H9 (cell line): ENCODE measurements at regions not wholly inside any gene's neighbourhood (a gene's known extent, or its start where the extent isn't known, plus 50 kb on each side); places are given as distances from the start of the nearest gene placed in this dataset.
A peak's percentile ranks its signal among the peaks of the same experiment; 100 is the strongest.

Experiments used
- DNase-seq: peaks from one replicate; pipeline ENCODE4 v3.0.0-alpha.2; 2017
- H2AFZ ChIP-seq: one replicate; pipeline ENCODE4 v1.6.1; 2013; ENCODE audit warnings: mild to moderate bottlenecking, low read length, control low read depth, moderate library complexity
- H2AK5ac ChIP-seq: 2 replicates; pipeline ENCODE4 v1.6.1; 2013; ENCODE audit warnings: low read length, control low read depth, mixed read lengths; ENCODE audit not compliant: insufficient read length
- H2BK120ac ChIP-seq: one replicate; pipeline ENCODE4 v1.6.1; 2013; ENCODE audit warnings: low read depth, mild to moderate bottlenecking, low read length, control low read depth, inconsistent platforms; ENCODE audit not compliant: poor library complexity, severe bottlenecking
- H2BK12ac ChIP-seq: 2 replicates; pipeline ENCODE4 v1.6.1; 2013; ENCODE audit warnings: low read length, control low read depth, mixed read lengths, low read depth; ENCODE audit not compliant: insufficient read length
- H2BK15ac ChIP-seq: 2 replicates; pipeline ENCODE4 v1.6.1; 2013; ENCODE audit warnings: low read depth, low read length, control low read depth
- H2BK20ac ChIP-seq: one replicate; pipeline ENCODE4 v1.6.1; 2013; ENCODE audit warnings: low read depth, mild to moderate bottlenecking, low read length, control low read depth, inconsistent platforms; ENCODE audit not compliant: poor library complexity, severe bottlenecking
- H2BK5ac ChIP-seq: 2 replicates; pipeline ENCODE4 v1.6.1; 2013; ENCODE audit warnings: low read length, control low read depth, mixed read lengths; ENCODE audit not compliant: insufficient read length
- H3K14ac ChIP-seq: 2 replicates; pipeline ENCODE4 v1.6.1; 2013; ENCODE audit warnings: low read length, control low read depth; ENCODE audit not compliant: insufficient read depth
- H3K18ac ChIP-seq: 2 replicates; pipeline ENCODE4 v1.6.1; 2013; ENCODE audit warnings: low read depth, mild to moderate bottlenecking, mixed read lengths, low read length, control low read depth; ENCODE audit not compliant: insufficient read length
- H3K23ac ChIP-seq: 2 replicates; pipeline ENCODE4 v1.6.1; 2013; ENCODE audit warnings: low read length, control low read depth, mixed read lengths, low read depth; ENCODE audit not compliant: insufficient read length
- H3K23me2 ChIP-seq: 2 replicates; pipeline ENCODE4 v1.6.1; 2013; ENCODE audit warnings: low read depth, mild to moderate bottlenecking, mixed read lengths, low read length, control low read depth; ENCODE audit not compliant: insufficient read length, poor library complexity, severe bottlenecking
- H3K27ac ChIP-seq: 2 replicates; pipeline ENCODE4 v1.5.1; 2013; ENCODE audit warnings: low read length, control low read depth, mixed read lengths, low read depth; ENCODE audit not compliant: insufficient read length
- H3K27me3 ChIP-seq: 2 replicates; pipeline ENCODE4 v1.6.1; 2013; ENCODE audit warnings: low read length, control low read depth, inconsistent platforms; ENCODE audit not compliant: insufficient read depth
- H3K4ac ChIP-seq: 2 replicates; pipeline ENCODE4 v1.6.1; 2013; ENCODE audit warnings: low read depth, mild to moderate bottlenecking, control low read depth, inconsistent platforms, low read length, moderate library complexity
- H3K4me1 ChIP-seq: 2 replicates; pipeline ENCODE4 v1.6.1; 2013; ENCODE audit warnings: low read length, control low read depth, inconsistent platforms; ENCODE audit not compliant: insufficient read depth
- H3K4me2 ChIP-seq: 2 replicates; pipeline ENCODE4 v1.6.1; 2013; ENCODE audit warnings: low read length, control low read depth, mixed read lengths; ENCODE audit not compliant: insufficient read length, insufficient read depth
- H3K56ac ChIP-seq: 2 replicates; pipeline ENCODE4 v1.6.1; 2013; ENCODE audit warnings: low read depth, mild to moderate bottlenecking, mixed read lengths, low read length, control low read depth; ENCODE audit not compliant: insufficient read length
- H3K79me1 ChIP-seq: 2 replicates; pipeline ENCODE4 v1.6.1; 2013; ENCODE audit warnings: low read depth, mild to moderate bottlenecking, moderate library complexity, low read length, control low read depth, inconsistent platforms; ENCODE audit not compliant: insufficient read depth, poor library complexity, severe bottlenecking
- H3K79me2 ChIP-seq: 2 replicates; pipeline ENCODE4 v1.6.1; 2013; ENCODE audit warnings: low read length, control low read depth, inconsistent platforms; ENCODE audit not compliant: insufficient read depth
- H3K9ac ChIP-seq: 2 replicates; pipeline ENCODE4 v1.6.1; 2013; ENCODE audit warnings: low read length, control low read depth, mixed read lengths; ENCODE audit not compliant: insufficient read length; ENCODE audit errors: extremely low read depth
- H3K9me3 ChIP-seq: one replicate; pipeline ENCODE4 v1.6.1; 2013; ENCODE audit warnings: low read depth, low read length, inconsistent platforms; ENCODE audit not compliant: control insufficient read depth
- H3T11ph ChIP-seq: one replicate; pipeline ENCODE4 v1.6.1; 2013; ENCODE audit warnings: mild to moderate bottlenecking, low read length, control low read depth, inconsistent platforms
- H4K20me1 ChIP-seq: one replicate; pipeline ENCODE4 v1.6.1; 2013; ENCODE audit not compliant: control insufficient read depth, insufficient read length, insufficient read depth
- H4K5ac ChIP-seq: 2 replicates; pipeline ENCODE4 v1.6.1; 2013; ENCODE audit warnings: low read depth, mild to moderate bottlenecking, mixed read lengths, low read length, control low read depth; ENCODE audit not compliant: insufficient read length
- H4K8ac ChIP-seq: replicated peaks from 2 replicates; pipeline ENCODE4 v1.6.1; 2013; ENCODE audit warnings: low read length, control low read depth, mixed read lengths, low read depth; ENCODE audit not compliant: insufficient read length
- H4K91ac ChIP-seq: 2 replicates; pipeline ENCODE4 v1.6.1; 2013; ENCODE audit warnings: low read depth, mild to moderate bottlenecking, moderate library complexity, mixed read lengths, low read length, control low read depth; ENCODE audit not compliant: insufficient read length
- H3K27ac Mint-ChIP-seq, 3 experiments: 2 replicates in 2 of 3; 3 replicates in 1 of 3; pipeline ENCODE4 v1.8.0; 2020 to 2021; ENCODE audit warnings: mixed read lengths in 3 of 3, mild to moderate bottlenecking in 1 of 3, moderate library complexity in 1 of 3
- H3K27me3 Mint-ChIP-seq: 2 replicates; pipeline ENCODE4 v1.8.0; 2021; ENCODE audit warnings: low read depth, mild to moderate bottlenecking, moderate library complexity, mixed read lengths
- H3K36me3 Mint-ChIP-seq, 3 experiments: 2 replicates in 2 of 3; 3 replicates in 1 of 3; pipeline ENCODE4 v1.8.0; 2020 to 2021; ENCODE audit warnings: low read depth in 3 of 3, mixed read lengths in 3 of 3; ENCODE audit not compliant: insufficient read depth in 1 of 3
- H3K4me1 Mint-ChIP-seq, 2 experiments: 2 replicates each; pipeline ENCODE4 v1.8.0; 2020; ENCODE audit warnings: mixed read lengths in 2 of 2
- H3K4me3 Mint-ChIP-seq, 2 experiments: 2 replicates in 1 of 2; 3 replicates in 1 of 2; pipeline ENCODE4 v1.8.0; 2020 to 2021; ENCODE audit warnings: mild to moderate bottlenecking in 2 of 2, mixed read lengths in 2 of 2, moderate library complexity in 1 of 2
- H3K9me3 Mint-ChIP-seq, 2 experiments: 2 replicates in 1 of 2; 3 replicates in 1 of 2; pipeline ENCODE4 v1.8.0; 2020; ENCODE audit warnings: mild to moderate bottlenecking in 2 of 2, mixed read lengths in 2 of 2, moderate library complexity in 1 of 2
- CTCF ChIP-seq: fragments of 200-600 bp; sonication (generic); conservative IDR thresholded peaks from 3 replicates; pipeline ENCODE4 v1.8.0; 2021; ENCODE audit warnings: antibody characterized with exemption, mild to moderate bottlenecking
- WGBS: extraction: QIAGEN DNeasy Blood & Tissue Kit; methylation state at CpG from one replicate; pipeline ENCODE4 v1.1.7; 2013; ENCODE audit warnings: missing lambda C conversion rate, low lambda C conversion rate, mixed read lengths; ENCODE audit not compliant: insufficient read length; ENCODE audit errors: extremely low coverage; 5-methylcytosine and 5-hydroxymethylcytosine counted together

DNA sequence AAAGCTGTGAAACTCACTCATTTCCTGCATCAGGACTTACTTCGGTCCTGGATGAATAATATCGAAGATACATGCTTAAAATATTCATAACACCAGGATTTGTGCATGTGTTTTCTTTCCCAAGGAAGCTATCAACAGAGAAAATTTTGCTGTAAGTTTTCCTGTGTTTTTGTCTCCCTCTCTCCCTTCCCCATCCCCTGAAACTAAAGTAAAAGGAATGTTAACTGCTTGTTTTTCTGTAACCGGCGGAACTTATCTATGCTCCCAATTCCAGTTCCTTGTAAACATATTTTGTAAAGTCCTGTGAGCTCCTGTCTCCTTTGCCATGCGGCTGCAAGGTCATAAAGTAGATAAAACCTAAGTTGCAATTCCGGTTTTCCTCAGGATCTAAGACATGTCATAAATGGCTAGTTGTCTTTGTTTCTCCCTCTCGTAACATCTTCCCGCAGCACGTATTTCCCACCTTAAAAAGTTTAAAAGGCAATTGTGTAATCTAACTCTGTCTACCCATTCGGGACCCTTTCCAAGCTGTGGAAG, 79.0 kb upstream of the POM121L12 start:
- H3K36me3 Mint-ChIP-seq: no peaks in the 10 kb centered on the region; a peak in 2 of 7 replicates

More for the DNA sequence above, 79.0 kb upstream of the POM121L12 start:
- no peak overlapping the region for H3K56ac ChIP-seq
- Mint-ChIP-seq H3K27me3 (no peaks in the 10 kb centered on the region), H3K9me3 (no peaks in the 10 kb centered on the region), H3K4me3 (no peak overlapping the region), H3K4me1 (peaks cover 28 to 31% of the 10 kb centered on the region in 2 experiments), H3K27ac (peak overlapping the region in 1 of 3 experiments; percentile 52; a peak in 2 of 7 replicates)
- no peak overlapping the region for H3K18ac ChIP-seq
- no CpG with 5 or more reads among the region's 10 CpGs for WGBS
- TF ChIP-seq CTCF: no peak
- no peaks in the 10 kb centered on the region for H3K27me3 ChIP-seq
- H2BK5ac ChIP-seq: no peak overlapping the region
- no peaks in the 10 kb centered on the region for H4K20me1 ChIP-seq
- no peak overlapping the region for H2BK12ac ChIP-seq
- no peak overlapping the region for H4K8ac ChIP-seq
- H3K4ac ChIP-seq: no peak overlapping the region
- DNase-seq: no peak
- H3K23me2 ChIP-seq: no peaks in the 10 kb centered on the region
- no peak overlapping the region for H3K9ac ChIP-seq
- no peak overlapping the region for H3K23ac ChIP-seq
- no peaks in the 10 kb centered on the region for H3K79me2 ChIP-seq
- H3K4me2 ChIP-seq: no peak overlapping the region
- H2AK5ac ChIP-seq: no peak overlapping the region
- H3K4me1 ChIP-seq: no peaks in the 10 kb centered on the region; the same call in 1 of the 2 replicates
- no peak overlapping the region for H2BK120ac ChIP-seq
- no peak overlapping the region for H3K27ac ChIP-seq
- peak overlapping the region; percentile 78 for H2AFZ ChIP-seq
- H2BK15ac ChIP-seq: no peak overlapping the region
- H3K9me3 ChIP-seq: no peaks in the 10 kb centered on the region
- no peak overlapping the region for H4K91ac ChIP-seq
- no peak overlapping the region for H2BK20ac ChIP-seq
- no peak overlapping the region for H4K5ac ChIP-seq
- no peaks in the 10 kb centered on the region for H3K79me1 ChIP-seq
- no peak overlapping the region for H3K14ac ChIP-seq
- H3T11ph ChIP-seq: no peak overlapping the region
